Lung (tissue), 11 donors: ENCODE measurements at regions not wholly inside any gene's neighbourhood (a gene's known extent, or its start where the extent isn't known, plus 50 kb on each side); places are given as distances from the start of the nearest gene placed in this dataset.
A peak's percentile ranks its signal among the peaks of the same experiment; 100 is the strongest.
"Not testable (repeated sequence)": the region's sequence is repeated elsewhere in the genome, so short reads cannot be mapped to it uniquely, and the experiment has no call there.

Experiments used
- ATAC-seq: fragments of 200-7000 bp; cut with Tn5 transposase; one replicate; pipeline ENCODE4 v1.9.1; 2020; ENCODE audit warnings: moderate number of reproducible peaks; ENCODE audit not compliant: insufficient read depth, low FRiP score
- DNase-seq, 3 donors: peaks; one replicate each; pipeline ENCODE4 v3.0.0-alpha.2; 2013 to 2017
- H3K27ac ChIP-seq, 2 donors: one replicate each; pipeline ENCODE4 v1.5.1; 2013; ENCODE audit warnings: mild to moderate bottlenecking in 2 of 2, moderate library complexity in 2 of 2, control low read depth in 1 of 2, inconsistent platforms in 1 of 2, low read depth in 1 of 2, low read length in 1 of 2
- H3K27me3 ChIP-seq, 3 donors: one replicate each; pipeline ENCODE4 v1.5.1; 2013; ENCODE audit warnings: low read length in 2 of 3; ENCODE audit not compliant: control insufficient read depth in 3 of 3, insufficient read depth in 3 of 3
- H3K36me3 ChIP-seq, 4 donors: one replicate each; pipeline ENCODE4 v1.5.1; 2013; ENCODE audit warnings: low read length in 4 of 4, mild to moderate bottlenecking in 1 of 4, moderate library complexity in 1 of 4; ENCODE audit not compliant: control insufficient read depth in 4 of 4, insufficient read depth in 4 of 4
- H3K4me1 ChIP-seq, 5 donors: one replicate each; pipeline ENCODE4 v1.5.1; 2013; ENCODE audit warnings: low read length in 5 of 5, mild to moderate bottlenecking in 2 of 5, moderate library complexity in 1 of 5; ENCODE audit not compliant: control insufficient read depth in 5 of 5, insufficient read depth in 5 of 5
- H3K4me3 ChIP-seq: one replicate; pipeline ENCODE4 v1.5.1; 2013; ENCODE audit warnings: mild to moderate bottlenecking, control low read depth, moderate library complexity
- H3K9ac ChIP-seq, 2 donors: one replicate each; pipeline ENCODE4 v1.5.1; 2013; ENCODE audit warnings: low read length in 2 of 2, control low read depth in 1 of 2; ENCODE audit not compliant: insufficient read depth in 1 of 2
- H3K9me3 ChIP-seq, 4 donors: one replicate each; pipeline ENCODE4 v1.5.1; 2013; ENCODE audit warnings: low read length in 3 of 4, mild to moderate bottlenecking in 1 of 4, moderate library complexity in 1 of 4; ENCODE audit not compliant: control insufficient read depth in 4 of 4, insufficient read depth in 3 of 4
- CTCF ChIP-seq: IDR thresholded peaks from 2 replicates; pipeline ENCODE4 v1.5.1; 2012; ENCODE audit warnings: mild to moderate bottlenecking; ENCODE audit errors: control extremely low read depth, extremely low read depth
- WGBS, 2 donors: extraction: QIAGEN DNeasy Blood & Tissue Kit; methylation state at CpG; one replicate each; pipeline ENCODE4 v1.1.7; 2013; 5-methylcytosine and 5-hydroxymethylcytosine counted together
- donor health status: control.
- donor health status: control.
- donor health status: Bipolar disorder and iron deficiency.
- donor health status: healthy.
- donor health status: DM: yes; HTN: yes; CAD: no.

DNA sequence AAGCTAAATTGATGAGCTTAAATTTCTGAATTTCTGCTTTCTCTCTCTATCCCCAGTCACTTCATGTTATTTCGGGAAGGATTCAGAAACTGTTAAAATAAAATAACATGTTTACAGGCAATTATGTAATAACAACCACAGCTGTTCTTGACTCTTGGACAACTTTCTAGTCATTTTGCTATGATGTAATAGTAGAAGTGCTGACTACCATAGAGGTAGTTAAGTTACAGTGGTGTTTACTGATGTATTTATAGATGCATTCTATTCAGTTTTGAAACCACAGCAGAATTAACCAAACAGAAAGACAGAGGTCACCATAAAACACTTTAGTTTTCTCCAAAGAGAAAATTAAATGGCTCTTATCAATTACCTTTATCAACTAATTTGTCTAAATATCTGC, 1292.0 kb upstream of the CHAC2 start:
- no peak overlapping the region for H3K9ac ChIP-seq
- no peaks in the 10 kb centered on the region for H3K27me3 ChIP-seq
- 79 to 86% methylated on average over 1 of the region's 1 CpG for WGBS, 2 donors
- no peak overlapping the region for H3K4me3 ChIP-seq
- H3K27ac ChIP-seq, result no peak overlapping the region
- peaks cover 0 to 4% (median 0%) of the 10 kb centered on the region in 5 donors for H3K4me1 ChIP-seq
- DNase-seq (peak in 2 of 3 donors; percentile 21 to 60), ATAC-seq (no peak)
- no peaks in the 10 kb centered on the region for H3K36me3 ChIP-seq
- H3K9me3 ChIP-seq, result no peaks in the 10 kb centered on the region
- no peak for TF ChIP-seq CTCF

- Histone ChIP-seq H3K9ac (no peak overlapping the region), H3K9me3 (no peaks in the 10 kb centered on the region), H3K27me3 (no peaks in the 10 kb centered on the region), H3K27ac (no peak overlapping the region), H3K4me1 (peaks cover 0 to 4% (median 0%) of the 10 kb centered on the region in 5 donors), H3K4me3 (no peak overlapping the region), H3K36me3 (no peaks in the 10 kb centered on the region)
- 75 to 86% methylated on average over 1 of the region's 1 CpG for WGBS, 2 donors
- TF ChIP-seq CTCF, result no peak
- no peak for ATAC-seq
- no peak for DNase-seq
Measured at GRCh38 chr2:52474091-52474490, 1293.5 kb upstream of the CHAC2 start.

- H3K9me3 ChIP-seq, result no peaks in the 10 kb centered on the region
- WGBS, 2 donors, result 36 to 58% methylated on average over 2 of the region's 2 CpGs
- H3K36me3 ChIP-seq, result no peaks in the 10 kb centered on the region
- DNase-seq (peak in 1 of 3 donors; percentile 7), ATAC-seq (no peak)
- H3K27ac ChIP-seq, result no peak overlapping the region
- no peak overlapping the region for H3K4me3 ChIP-seq
- peaks cover 0 to 4% (median 0%) of the 10 kb centered on the region in 5 donors for H3K4me1 ChIP-seq
- no peaks in the 10 kb centered on the region for H3K27me3 ChIP-seq
- TF ChIP-seq CTCF, result no peak
- H3K9ac ChIP-seq, result no peak overlapping the region
Measured at GRCh38 chr2:52473526-52473925, 1294.1 kb upstream of the CHAC2 start.

DNA sequence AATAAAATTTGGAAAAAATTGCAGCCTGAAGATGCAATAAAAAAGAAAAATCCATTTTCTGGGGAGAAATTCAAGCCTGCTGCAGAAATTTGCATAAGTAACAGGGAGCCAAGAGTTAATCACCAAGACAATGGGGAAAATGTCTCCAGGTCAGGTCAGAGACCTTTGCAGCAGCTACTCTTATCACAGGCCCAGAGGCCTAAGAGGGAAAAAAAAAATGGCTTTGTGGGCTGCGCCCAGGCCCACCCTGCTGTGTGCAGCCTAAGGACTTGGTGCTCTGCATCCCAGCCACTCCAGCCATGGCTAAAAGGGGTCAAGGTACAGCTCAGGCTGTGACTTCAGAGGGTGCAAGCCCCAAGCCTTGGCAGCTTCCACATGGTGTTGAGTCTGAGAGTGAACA, 1297.1 kb upstream of the CHAC2 start:
- ATAC-seq, result not testable (repeated sequence)
- WGBS, 2 donors, result 88 to 90% methylated on average over 1 of the region's 1 CpG

More for the DNA sequence above, 1297.1 kb upstream of the CHAC2 start:
- not testable (repeated sequence) for H3K27me3 ChIP-seq, H3K4me1 ChIP-seq, H3K36me3 ChIP-seq, H3K27ac ChIP-seq, DNase-seq, H3K9ac ChIP-seq, H3K9me3 ChIP-seq, H3K4me3 ChIP-seq
